HG03439 (cell line): ENCODE measurements at regions not wholly inside any gene's neighbourhood (a gene's known extent, or its start where the extent isn't known, plus 50 kb on each side); places are given as distances from the start of the nearest gene placed in this dataset.
"Not testable (repeated sequence)": the region's sequence is repeated elsewhere in the genome, so short reads cannot be mapped to it uniquely, and the experiment has no call there.

ENCODE experiments used
- ATAC-seq: cut with Tn5 transposase; IDR thresholded peaks from one replicate; pipeline ENCODE4 v1.9.1; 2021; ENCODE audit warnings: mild to moderate bottlenecking, moderate library complexity; ENCODE audit not compliant: unreplicated experiment

GRCh38 chr2:83990636-83991035, 468.4 kb downstream of the SUCLG1 start:
- ATAC-seq, result no peak

DNA sequence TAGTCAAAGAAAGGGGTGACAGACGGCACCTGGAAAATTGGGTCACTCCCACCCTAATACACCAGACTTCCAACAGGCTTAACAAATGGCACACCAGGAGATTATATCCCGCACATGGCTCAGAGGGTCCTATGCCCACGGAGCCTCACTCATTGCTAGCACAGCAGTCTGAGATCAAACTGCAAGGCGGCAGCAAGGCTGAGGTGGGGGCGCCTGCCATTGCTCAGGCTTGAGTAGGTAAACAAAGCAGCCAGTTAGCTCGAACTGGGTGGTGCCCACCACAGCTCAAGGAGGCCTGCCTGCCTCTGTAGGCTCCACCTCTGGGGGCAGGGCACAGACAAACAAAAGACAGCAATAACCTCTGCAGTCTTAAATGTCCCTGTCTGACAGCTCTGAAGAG, 482.5 kb downstream of the SUCLG1 start:
- not testable (repeated sequence) for ATAC-seq

GRCh38 chr2:83972128-83972527, 487.0 kb downstream of the SUCLG1 start:
- no peak for ATAC-seq

DNA sequence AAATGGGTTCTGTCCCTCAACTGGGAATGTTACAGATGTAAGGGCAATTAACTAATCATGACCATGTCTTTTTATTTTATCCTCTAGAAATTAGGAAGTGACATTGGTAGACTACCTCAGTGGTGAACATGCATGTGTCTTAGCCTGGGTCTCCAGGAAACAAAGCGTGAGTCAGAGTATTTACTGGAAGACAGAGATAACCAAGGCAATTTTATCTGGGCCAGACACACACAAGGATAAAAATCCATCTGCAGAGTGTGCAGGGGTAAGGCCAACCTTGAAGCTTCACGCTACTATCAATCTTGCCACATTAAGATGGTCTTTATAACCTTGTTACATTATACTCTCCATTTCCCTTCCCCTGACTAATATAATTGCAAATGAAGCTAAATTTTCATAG, 487.5 kb downstream of the SUCLG1 start:
- ATAC-seq, result no peak

DNA sequence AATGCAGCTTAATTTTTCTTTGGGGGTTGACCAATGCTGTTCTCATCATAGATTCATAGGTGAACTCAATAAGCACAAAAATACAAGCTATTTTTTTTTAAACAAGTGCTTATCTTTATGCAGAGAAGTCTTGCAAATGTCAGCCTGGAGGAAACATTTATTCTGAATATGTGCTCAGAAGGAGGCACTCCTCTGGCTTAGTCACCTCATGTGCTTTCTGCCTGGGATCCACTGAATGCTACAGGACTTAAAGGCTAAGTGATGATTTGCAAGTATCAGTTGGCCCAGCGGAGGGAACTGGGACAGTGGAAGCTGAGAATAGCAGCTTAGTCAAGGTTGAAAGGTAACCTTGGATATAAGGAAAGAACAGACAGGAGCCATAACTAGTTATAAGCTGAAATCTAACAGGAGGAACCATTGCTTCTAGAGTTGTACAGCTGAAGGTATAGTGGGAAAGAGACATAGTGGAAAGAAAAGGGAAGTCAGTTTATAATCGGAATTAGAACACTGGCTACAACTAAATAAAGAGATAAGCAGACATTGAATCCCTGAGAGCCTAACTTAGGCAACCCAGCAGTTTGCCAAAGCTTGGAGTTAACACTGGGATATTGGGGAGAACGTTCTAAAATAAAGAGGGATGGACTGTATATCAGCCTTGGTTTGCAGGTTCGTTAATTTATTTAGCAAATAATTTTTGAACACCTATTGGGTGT, 488.7 kb downstream of the SUCLG1 start:
- no peak for ATAC-seq

DNA sequence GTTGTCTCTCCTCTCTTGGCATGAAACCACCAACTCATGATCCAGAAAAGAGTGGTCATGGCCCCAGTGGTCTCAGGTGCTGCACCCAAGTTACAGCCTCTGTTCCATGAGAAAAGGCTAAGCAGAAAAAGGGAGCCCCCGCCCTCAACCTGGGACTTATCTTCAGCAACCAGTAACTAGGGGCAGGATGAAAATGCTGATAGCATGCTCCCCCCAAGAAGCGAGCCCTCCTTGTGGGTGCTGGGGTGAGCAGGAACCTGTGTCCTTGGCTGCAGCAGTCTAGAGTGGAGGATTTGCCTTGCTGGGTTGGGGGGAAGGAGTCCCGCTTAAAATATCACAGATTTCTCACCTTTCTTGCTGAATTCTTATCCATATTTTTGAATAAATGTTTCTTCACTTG, 490.0 kb downstream of the SUCLG1 start:
- ATAC-seq, result no peak

GRCh38 chr2:83967854-83968253, 491.2 kb downstream of the SUCLG1 start:
- no peak for ATAC-seq

DNA sequence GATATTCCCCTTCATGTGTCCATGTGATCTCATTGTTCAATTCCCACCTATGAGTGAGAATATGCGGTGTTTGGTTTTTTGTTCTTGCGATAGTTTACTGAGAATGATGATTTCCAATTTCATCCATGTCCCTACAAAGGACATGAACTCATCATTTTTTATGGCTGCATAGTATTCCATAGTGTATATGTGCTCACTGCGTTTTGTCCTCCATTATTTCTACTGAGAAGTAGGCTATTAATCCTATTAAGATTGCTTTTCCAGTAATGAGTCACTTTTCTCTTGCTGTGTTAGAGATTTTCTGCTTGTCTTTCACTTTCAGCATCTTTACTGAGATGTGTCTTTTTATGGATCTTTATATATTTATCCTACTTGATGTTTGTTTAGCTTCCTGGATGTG, 492.1 kb downstream of the SUCLG1 start:
- ATAC-seq, result not testable (repeated sequence)

GRCh38 chr2:83961512-83961911, 497.6 kb downstream of the SUCLG1 start:
- ATAC-seq, result no peak

DNA sequence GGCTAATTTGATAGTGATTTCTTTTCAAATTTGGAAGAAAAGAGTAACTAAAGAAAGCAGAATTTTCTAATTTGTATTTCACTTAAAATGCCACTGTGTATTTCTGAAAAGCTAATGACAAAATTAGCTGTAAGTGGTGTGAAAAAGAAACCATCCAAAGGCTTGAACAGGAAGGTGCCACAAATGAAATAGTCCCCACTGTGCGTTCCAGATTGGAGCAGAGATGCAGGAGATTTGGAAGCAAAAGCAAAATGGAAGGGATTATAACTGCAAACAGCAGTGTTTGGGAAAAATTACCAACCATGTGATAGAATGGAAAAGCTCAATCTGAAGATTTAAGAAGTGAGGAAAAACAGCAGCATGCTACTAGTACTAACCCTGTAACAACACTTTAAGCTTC, 498.7 kb downstream of the SUCLG1 start:
- no peak for ATAC-seq

GRCh38 chr2:83959266-83959665, 499.8 kb downstream of the SUCLG1 start:
- no peak for ATAC-seq

DNA sequence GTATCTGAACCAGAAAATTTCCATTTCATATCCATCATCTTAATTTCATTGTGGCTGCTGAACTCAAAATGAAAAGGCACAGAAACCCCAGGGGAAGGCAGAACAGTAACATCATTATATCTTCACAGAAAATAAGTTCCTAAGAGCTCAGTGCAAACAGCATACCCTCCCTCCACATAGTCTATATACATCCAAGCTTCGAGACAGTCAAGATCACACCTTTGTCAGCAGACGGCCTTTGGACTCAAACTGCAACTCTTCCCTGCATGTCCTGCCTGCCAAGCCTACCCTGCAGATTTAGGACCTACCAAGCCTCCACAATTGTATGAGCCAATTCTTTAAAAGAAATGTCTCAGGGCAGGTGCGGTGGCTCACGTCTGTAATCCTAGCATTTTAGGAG, 502.1 kb downstream of the SUCLG1 start:
- ATAC-seq, result no peak

DNA sequence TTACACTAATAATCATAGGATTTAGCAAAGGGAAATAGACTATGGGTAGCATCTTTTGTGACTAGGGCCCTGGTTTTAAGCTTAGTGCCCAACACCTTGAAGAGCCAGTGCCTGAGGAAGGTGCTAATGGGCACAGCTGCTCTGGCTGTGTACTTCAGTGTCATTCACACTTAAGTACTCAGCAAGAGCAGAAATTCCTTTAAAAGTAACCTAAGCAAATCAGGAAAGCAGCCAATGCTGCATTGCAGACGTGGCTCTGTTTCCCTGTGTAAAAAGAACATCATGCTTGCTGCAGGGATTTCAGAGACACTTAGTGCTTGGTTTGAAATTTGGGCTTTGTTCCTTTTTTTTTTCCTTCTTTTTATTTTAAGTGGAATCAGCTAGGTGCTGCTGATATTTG, 505.4 kb downstream of the SUCLG1 start:
- no peak for ATAC-seq

DNA sequence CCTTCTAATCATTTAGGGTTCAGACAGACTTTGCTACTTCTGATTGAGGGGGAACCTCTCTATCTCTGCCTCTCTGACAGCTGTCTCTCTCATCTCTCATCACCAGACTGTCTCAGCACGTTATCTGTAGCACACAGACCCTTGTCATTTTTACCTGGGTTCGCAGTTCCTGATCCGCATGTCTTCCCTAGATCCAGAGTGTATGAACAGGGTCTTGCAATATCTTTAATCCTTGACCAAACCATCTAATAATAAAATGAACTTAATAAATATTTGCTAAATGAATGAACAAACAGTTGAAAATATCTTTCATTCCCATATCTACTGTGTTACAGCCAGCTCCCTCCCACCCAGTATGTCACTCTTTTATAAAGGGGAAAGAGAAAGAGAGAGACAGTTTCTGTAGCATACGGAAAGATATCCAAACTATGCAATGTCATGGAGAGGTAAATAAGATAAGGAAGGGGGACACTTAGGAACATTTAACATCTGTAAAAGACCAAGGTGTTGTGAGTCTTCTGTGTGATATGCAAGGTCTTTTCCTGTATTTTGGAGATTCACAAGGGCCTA, 507.6 kb downstream of the SUCLG1 start:
- ATAC-seq, result no peak

- no peak for ATAC-seq
Observed at GRCh38 chr2:83949361-83949760, 509.7 kb downstream of the SUCLG1 start.

DNA sequence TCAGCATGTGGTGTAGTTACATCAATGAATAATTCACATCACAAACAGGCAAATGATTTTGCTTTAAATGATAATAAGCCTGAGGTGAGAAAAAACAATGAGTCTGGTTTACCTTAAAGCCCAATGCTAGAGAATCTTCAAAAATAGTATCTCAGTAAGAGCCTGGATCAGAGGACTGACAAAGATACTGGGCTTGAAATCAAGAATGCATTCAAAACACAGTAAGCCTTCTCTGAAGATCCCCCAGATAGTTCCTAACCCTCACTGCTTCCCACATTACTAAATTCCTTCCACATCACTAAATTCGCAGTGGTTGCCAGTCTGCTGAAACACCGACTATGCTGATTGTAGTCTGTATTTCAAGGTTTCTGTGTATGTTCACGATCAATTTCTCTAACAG, 514.9 kb downstream of the SUCLG1 start:
- ATAC-seq, result no peak

DNA sequence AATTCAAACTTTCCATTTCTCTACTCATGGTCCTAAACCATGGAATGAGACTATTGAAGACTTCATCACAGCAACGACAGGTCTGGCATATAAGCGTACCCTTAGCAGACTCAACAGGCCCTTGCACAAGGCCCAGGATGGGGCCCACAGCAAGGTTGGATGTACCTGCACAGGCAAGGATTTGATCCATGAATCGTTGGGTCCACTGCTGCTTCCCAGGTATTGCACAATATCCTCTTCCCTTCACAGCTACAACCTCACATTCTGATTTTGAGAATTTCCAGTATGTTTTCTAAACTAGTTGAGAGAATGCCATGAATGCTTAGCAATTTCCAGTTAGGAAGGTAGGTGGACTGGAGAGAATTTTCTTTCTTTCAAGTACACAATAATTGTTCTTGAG, 515.8 kb downstream of the SUCLG1 start:
- no peak for ATAC-seq

GRCh38 chr2:83941886-83942285, 517.2 kb downstream of the SUCLG1 start:
- ATAC-seq, result no peak

- no peak for ATAC-seq
Observed at GRCh38 chr2:83933749-83934148, 525.3 kb downstream of the SUCLG1 start.

DNA sequence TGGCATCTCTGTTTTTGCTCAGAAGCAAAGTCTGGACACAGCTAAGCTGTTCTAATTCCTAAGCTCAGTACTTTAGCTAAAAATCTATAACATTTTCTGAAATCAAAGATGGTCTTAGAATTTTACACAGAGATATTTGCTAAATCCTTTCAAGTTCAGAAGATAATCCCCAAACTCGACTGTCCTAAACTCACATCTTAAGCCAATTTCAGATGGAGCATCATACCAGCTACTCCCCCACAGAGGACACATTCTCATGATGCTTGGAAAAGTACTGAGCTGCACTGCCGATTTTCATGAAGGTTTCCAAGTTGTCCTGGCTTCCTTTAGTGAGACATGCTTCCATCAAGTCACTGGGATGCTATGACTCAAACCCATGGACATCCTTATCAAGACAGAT, 535.5 kb downstream of the SUCLG1 start:
- ATAC-seq, result no peak

DNA sequence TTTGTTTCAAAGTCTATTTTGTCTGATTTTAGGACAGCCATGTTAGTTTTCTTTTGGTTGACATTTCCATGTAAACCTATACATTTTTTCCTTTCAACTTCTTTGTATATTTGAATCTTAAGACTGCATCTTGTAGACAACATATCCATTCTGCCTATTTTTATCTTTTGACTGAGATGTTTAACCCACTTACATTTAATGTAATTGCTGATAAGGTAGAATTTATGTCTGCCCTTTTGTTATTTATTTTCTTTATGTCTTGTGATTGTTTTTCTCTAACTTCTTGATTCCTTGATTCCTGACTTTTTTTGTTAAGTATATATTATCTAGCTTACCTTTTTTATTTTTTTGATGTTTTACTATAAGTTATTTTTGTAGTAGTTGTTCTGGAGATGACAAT, 542.5 kb downstream of the SUCLG1 start:
- no peak for ATAC-seq

DNA sequence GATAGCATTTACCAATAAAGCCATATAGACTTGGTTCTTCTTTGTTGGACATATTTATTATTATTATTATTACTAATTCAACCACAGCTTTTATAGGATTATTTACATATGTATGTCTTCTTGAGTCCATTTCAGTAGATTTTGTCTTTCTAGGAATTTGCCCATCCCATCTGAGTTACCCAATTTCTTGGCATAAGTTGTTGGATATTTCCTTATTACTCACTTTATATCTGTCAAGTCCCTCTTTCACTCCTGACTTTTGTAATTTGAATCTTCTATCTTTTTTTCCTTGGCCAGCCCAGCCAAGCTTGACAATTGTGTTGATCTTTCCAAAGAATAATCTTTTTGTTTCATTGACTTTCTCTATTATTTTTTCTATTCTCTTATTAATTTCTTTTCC, 543.7 kb downstream of the SUCLG1 start:
- no peak for ATAC-seq

- no peak for ATAC-seq
Observed at GRCh38 chr2:83908750-83909149, 550.3 kb downstream of the SUCLG1 start.
